Panc1 (cell line): ENCODE measurements at regions not wholly inside any gene's neighbourhood (a gene's known extent, or its start where the extent isn't known, plus 50 kb on each side); places are given as distances from the start of the nearest gene placed in this dataset.

ENCODE experiments used
- ATAC-seq: fragments of 200-7000 bp; cut with Tn5 transposase; 2 replicates; pipeline ENCODE4 v1.9.1; 2020; ENCODE audit warnings: mild to moderate bottlenecking, moderate library complexity
- BruUV-seq: library from RNA; stranded (reverse); fragments of 400-500 nt; replicated peaks from 2 replicates; lab custom pipeline; 2021; lab: Mats Ljungman, UMichigan
- CTCF ChIA-PET: fragments of 300-600 bp; sonication (Branson Sonifier 250); formaldehyde crosslinking; loops from one replicate; lab custom pipeline; 2022; ENCODE audit warnings: antibody characterized with exemption; lab: Charles Lee
- POLR2A ChIA-PET: fragments of 300-600 bp; sonication (Branson Sonifier 250); formaldehyde crosslinking; loops from one replicate; lab custom pipeline; 2022; ENCODE audit warnings: antibody characterized with exemption; lab: Charles Lee
- DNase-seq: peaks from one replicate; pipeline ENCODE4 v3.0.0-alpha.2; 2010; ENCODE audit warnings: low read depth, low spot score
- H3K27ac ChIP-seq: 2 replicates; pipeline ENCODE4 v1.5.1; 2011; ENCODE audit warnings: mild to moderate bottlenecking, low read length, inconsistent platforms
- H3K27me3 ChIP-seq: fragments of 200-500 bp; sonication (Bioruptor generic); 2 replicates; pipeline ENCODE4 v1.6.0; 2014; ENCODE audit warnings: low read length, inconsistent platforms; ENCODE audit not compliant: control insufficient read depth, insufficient read depth
- H3K36me3 ChIP-seq: fragments of 200-500 bp; sonication (Bioruptor generic); 2 replicates; pipeline ENCODE4 v1.5.1; 2014; ENCODE audit warnings: inconsistent platforms, mild to moderate bottlenecking, low read length, moderate library complexity; ENCODE audit not compliant: control insufficient read depth, insufficient read depth
- H3K4me1 ChIP-seq: 2 replicates; pipeline ENCODE4 v1.5.1; 2011; ENCODE audit warnings: inconsistent platforms, mild to moderate bottlenecking, low read length, moderate library complexity; ENCODE audit not compliant: control insufficient read depth, insufficient read depth
- H3K4me3 ChIP-seq, 2 experiments: 2 replicates each; pipeline ENCODE4 v1.5.1; 2011 to 2012; ENCODE audit warnings: low read depth in 2 of 2, low read length in 2 of 2, mild to moderate bottlenecking in 2 of 2, inconsistent platforms in 1 of 2, moderate library complexity in 1 of 2
- H3K9me3 ChIP-seq: fragments of 200-500 bp; sonication (Bioruptor generic); 2 replicates; pipeline ENCODE4 v1.5.1; 2014; ENCODE audit warnings: low read depth, mild to moderate bottlenecking, inconsistent platforms, low read length, moderate library complexity; ENCODE audit not compliant: control insufficient read depth, insufficient read depth
- CTCF ChIP-seq: fragments of 450-650 bp; IDR thresholded peaks from 2 replicates; pipeline ENCODE4 v1.5.1; 2017; ENCODE audit warnings: mild to moderate bottlenecking
- POLR2AphosphoS5 ChIP-seq: IDR thresholded peaks from 2 replicates; pipeline ENCODE4 v1.6.1; 2012; ENCODE audit warnings: mild to moderate bottlenecking, low read depth, low read length, moderate library complexity
- REST ChIP-seq, 2 experiments: IDR thresholded peaks; 2 replicates each; pipeline ENCODE4 v1.6.1; 2011 to 2012; ENCODE audit warnings: low read depth in 2 of 2, control low read depth in 1 of 2, low read length in 1 of 2, mild to moderate bottlenecking in 1 of 2, moderate library complexity in 1 of 2; ENCODE audit not compliant: insufficient read depth in 1 of 2
- SIN3A ChIP-seq: IDR thresholded peaks from 2 replicates; pipeline ENCODE4 v1.6.1; 2012; ENCODE audit warnings: low read depth, mild to moderate bottlenecking, low read length, moderate library complexity, borderline replicate concordance; ENCODE audit not compliant: insufficient read depth
- TCF7L2 ChIP-seq: IDR thresholded peaks from 2 replicates; pipeline ENCODE4 v1.6.1; 2011; ENCODE audit warnings: mild to moderate bottlenecking, low read depth, low read length, inconsistent platforms
- in situ Hi-C: cut with HindIII; loops from 2 replicates; pipeline ENCODE4 v1.10.0; 2016; ENCODE audit warnings: low sequenced_read_pairs, low pct_unique_long_range_greater_than_20kb
- intact Hi-C: fragments of 100-400 bp; cut with micrococcal nuclease; formaldehyde crosslinking; loops from one replicate; pipeline ENCODE4 v1.10.0; 2022; ENCODE audit not compliant: unreplicated experiment

- ChIA-PET CTCF (no interaction called here), POLR2A (no interaction called here)
- H3K9me3 ChIP-seq: no peaks in the 10 kb centered on the region
- intact Hi-C loops: no loop called here
- TF ChIP-seq SIN3A: no peak
- no peak for TF ChIP-seq CTCF
- no peak for TF ChIP-seq POLR2AphosphoS5
- TF ChIP-seq TCF7L2: no peak
- no peak for TF ChIP-seq REST (IDR thresholded peaks at IDR 0.05; ENCODE audit: insufficient read depth in 1 of 2, low read depth in 2 of 2, low read length in 1 of 2)
- ATAC-seq: no peak
- DNase-seq: no peak
- H3K4me3 ChIP-seq: no peak overlapping the region
- no peaks in the 10 kb centered on the region for H3K27me3 ChIP-seq
- BruUV-seq: no TSS peak
- no peaks in the 10 kb centered on the region for H3K36me3 ChIP-seq
- H3K27ac ChIP-seq: no peak overlapping the region
- H3K4me1 ChIP-seq: no peaks in the 10 kb centered on the region
- in situ Hi-C loops: no loop called here
Observed at GRCh38 chr4:164538097-164538496, 215.8 kb upstream of the SMIM31 start.

DNA sequence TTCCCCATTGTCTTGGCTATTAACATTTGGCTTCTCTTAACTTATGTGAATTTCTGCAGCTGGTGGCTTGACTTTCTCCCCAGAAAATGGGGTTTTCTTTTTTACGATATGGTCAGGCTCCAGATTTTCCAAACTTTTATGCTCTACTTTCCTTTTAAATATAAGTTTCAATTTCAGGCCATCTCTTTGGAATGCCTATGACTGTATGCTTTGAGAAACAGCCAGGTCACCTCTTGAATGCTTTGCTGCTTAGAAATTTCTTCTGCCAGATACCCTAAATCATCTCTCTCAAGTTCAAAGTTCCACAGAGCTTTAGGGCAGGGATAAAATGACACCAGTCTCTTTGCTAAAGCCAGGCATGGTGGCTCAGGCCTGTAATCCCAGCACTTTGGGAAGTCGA, 212.9 kb upstream of the SMIM31 start:
- Histone ChIP-seq H3K4me1 (no peaks in the 10 kb centered on the region), H3K27ac (no peak overlapping the region), H3K36me3 (no peaks in the 10 kb centered on the region), H3K27me3 (no peaks in the 10 kb centered on the region), H3K4me3 (no peak overlapping the region), H3K9me3 (no peaks in the 10 kb centered on the region)
- POLR2A ChIA-PET: no interaction called here
- ATAC-seq: no peak
- in situ Hi-C loops: no loop called here
- intact Hi-C loops: no loop called here
- no peak for DNase-seq
- CTCF ChIA-PET: no interaction called here
- TF ChIP-seq SIN3A: no peak
- no peak for TF ChIP-seq CTCF
- TF ChIP-seq POLR2AphosphoS5: no peak
- TF ChIP-seq REST (IDR thresholded peaks at IDR 0.05; ENCODE audit: insufficient read depth in 1 of 2, low read depth in 2 of 2, low read length in 1 of 2): no peak
- TF ChIP-seq TCF7L2: no peak
- BruUV-seq: no TSS peak
